HG03135 (cell line): ENCODE measurements at regions not wholly inside any gene's neighbourhood (a gene's known extent, or its start where the extent isn't known, plus 50 kb on each side); places are given as distances from the start of the nearest gene placed in this dataset.
A peak's percentile ranks its signal among the peaks of the same experiment; 100 is the strongest.

Experiments used
- ATAC-seq: cut with Tn5 transposase; IDR thresholded peaks from one replicate; pipeline ENCODE4 v1.9.1; 2021; ENCODE audit warnings: mild to moderate bottlenecking, moderate library complexity; ENCODE audit not compliant: unreplicated experiment

GRCh38 chr18:10205151-10205550 is 249.3 kb upstream of the APCDD1 start:
- no peak for ATAC-seq

DNA sequence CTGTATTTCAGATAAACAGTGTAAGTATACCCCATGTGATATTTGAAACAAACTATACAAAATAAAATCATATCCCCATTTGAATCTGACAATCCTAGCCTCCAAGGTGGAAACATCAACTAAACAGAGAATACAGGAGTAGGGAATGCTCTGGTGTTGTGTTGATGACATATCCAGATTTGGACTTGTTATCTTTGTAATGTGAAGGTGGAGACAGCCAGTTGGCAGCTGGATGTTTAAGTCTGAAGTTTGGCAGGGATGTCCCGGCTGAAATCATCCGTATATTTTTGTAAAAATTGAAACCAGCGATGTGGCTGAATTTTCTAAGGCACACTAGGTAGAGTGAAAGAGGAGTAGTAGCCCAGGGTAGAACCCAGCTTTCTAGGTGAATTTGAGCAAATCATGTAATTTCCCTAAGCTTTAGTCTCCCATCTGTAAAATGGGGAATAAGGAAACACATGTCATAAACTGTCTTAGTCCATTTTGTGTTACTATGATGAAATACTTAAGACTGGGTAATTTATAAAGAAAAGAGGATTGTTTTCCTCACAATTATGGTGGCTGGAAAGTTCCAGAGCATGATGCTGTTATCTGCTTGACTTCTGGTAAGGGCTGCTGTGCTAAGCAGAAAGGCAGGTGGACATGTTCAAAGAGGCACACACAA is 246.6 kb upstream of the APCDD1 start:
- ATAC-seq = no peak

- no peak for ATAC-seq
Observed at GRCh38 chr18:10209302-10209701, 245.1 kb upstream of the APCDD1 start.

- no peak for ATAC-seq
Observed at GRCh38 chr18:10210057-10210633, 244.3 kb upstream of the APCDD1 start.

- ATAC-seq = peak; percentile 92
Observed at GRCh38 chr18:10213526-10213925, 240.9 kb upstream of the APCDD1 start.

GRCh38 chr18:10215446-10215845 is 239.0 kb upstream of the APCDD1 start:
- no peak for ATAC-seq

GRCh38 chr18:10216791-10217190 is 237.6 kb upstream of the APCDD1 start:
- no peak for ATAC-seq

DNA sequence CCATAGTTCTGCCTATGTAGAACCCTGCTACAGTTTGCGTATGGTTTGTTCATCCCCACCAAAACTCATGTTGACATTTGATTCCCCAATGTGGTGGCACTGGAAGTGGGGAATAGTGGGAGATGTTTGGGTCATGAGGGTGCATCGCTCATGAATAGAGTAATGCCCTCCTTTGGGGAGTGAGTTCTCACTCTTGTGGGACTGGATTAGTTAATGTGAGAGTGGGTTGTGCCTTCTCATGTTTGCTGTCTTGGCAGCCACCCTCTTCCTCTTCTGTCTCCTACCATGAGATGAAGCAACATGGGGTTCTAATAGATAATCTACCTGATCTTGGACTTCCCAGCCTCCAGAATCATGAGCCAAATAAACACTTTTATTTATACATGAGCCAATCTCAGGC is 237.2 kb upstream of the APCDD1 start:
- ATAC-seq = no peak

DNA sequence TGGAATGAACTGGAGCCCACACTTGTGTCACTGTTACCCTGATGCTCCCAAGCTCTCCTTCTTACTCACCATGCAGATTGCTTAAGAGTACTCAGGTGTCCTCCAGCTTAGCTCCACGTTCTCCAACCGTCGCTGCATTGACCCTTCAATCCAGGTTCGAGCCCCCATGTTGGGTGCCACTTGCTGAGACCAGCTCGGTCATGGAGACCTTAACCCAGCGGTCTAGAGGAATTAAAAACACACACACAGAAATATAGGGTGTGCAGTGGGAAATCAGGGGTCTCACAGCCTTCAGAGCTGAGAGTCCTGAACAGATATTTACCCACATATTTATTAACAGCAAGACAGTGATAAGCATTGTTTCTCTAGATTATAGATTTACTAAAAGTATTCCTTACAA is 229.1 kb upstream of the APCDD1 start:
- no peak for ATAC-seq

DNA sequence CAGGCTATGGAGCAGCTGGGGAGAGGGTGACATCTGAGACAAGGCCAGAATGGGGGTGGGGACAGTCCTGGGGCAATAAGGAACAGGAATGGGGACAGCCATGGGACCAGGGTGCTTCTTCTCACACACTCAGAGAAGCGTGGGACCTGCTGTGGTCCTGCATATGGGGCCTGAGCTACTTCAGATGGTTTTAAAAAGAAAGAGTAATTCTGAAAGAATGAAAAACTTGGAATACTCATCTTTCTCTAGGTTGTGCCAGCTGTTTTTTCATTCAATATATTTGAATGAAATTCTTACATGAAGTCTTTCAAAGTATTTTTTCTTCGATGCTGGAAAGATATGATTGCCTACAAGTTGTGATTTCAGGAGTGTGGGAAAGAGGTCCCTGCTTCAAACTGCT is 227.5 kb upstream of the APCDD1 start:
- ATAC-seq = no peak

- ATAC-seq = no peak
Observed at GRCh38 chr18:10228326-10228725, 226.1 kb upstream of the APCDD1 start.

GRCh38 chr18:10229458-10229857 is 225.0 kb upstream of the APCDD1 start:
- no peak for ATAC-seq

GRCh38 chr18:10230072-10230471 is 224.4 kb upstream of the APCDD1 start:
- ATAC-seq = no peak

DNA sequence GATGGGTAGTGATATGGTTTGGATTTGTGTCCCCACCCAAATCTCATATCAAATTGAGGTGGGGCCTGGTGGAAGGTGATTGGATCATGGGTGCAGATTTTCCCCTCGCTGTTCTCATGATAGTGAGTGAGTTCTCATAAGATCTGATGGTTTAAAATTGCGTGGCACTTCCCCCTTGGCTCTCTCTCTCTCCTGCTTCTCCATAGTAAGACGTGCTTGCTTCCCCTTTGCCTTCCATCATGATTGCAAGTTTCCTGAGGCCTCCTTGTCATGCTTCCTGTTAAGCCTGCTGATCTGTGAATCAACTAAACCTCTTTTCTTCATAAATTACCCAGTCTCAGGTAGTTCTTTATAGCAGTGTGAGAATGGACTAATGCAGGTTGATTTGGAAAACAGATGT is 223.2 kb upstream of the APCDD1 start:
- no peak for ATAC-seq

DNA sequence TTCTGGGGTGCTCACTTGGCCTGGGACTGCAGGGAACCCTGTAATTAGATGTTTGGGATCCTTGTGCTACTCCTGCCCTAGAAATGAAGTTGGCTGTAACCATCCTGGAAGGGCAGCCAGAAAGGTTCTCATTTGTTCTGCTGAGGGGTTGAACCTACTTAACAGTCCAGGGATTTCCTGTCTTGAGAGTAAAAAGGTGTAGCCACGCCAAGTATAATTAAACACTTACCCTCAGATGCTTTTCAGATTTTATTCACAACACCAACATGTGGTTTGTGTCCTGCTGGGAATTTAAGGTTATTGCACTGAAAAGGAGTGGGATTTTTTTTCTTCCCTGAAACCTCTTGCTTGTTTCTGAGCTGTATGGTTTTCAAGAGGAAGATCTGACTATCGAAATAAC is 222.4 kb upstream of the APCDD1 start:
- ATAC-seq = no peak

DNA sequence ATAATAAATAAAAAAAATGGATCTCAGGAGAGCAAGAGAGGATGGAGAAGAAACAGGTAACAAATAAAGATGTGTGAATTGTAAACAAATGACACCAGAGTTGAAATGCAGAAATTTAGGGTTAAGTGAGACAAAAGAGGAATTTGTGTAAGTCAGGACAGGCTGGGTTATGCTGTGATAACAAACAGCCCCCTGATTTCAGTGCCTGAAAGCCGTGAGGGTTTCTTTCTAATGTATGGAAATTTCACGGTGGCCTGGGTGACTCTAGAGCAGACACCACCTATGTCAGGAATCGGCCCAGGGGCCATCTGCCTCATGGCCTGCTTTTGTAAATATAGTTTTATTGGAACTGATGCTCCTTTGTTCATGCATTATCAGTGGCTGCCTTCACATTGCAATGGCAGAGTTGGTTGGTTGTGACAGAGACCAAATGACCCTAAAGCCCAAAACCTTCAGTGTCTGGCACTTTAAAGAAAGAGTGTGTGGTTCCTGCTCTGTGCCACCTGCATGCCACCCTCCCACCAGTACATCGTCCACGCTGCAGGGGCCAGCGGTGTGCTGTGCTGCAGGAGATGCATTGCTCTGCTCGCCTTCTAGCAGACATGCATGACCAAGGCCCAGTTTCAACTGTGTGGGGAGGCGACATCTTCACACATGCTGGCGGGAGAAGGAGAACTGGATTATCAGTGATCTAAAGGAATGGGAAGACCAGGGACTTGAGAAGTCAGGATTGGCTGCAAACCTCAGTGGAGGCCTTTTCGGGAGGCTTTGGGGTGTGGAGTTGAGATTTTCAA is 221.2 kb upstream of the APCDD1 start:
- ATAC-seq = no peak

DNA sequence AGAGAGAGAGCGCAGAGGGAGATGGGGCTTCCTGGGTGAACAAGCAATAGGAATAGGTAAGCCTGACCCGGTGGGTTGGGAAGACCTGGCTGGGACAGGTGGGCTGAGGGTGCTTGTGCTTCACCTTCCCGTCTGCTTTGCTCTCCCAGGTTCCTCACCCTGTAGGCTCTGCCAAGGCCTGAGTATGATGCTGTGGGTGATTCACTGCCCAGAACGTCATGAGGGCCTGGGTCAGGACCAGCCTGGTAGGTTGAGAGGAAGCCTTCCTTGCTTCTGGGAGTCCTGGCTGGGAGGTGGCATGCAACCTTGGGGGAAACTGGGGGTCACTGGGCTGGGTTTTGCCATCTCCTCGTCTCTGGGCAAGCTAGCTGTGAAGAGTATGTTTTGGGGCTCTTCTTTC is 220.2 kb upstream of the APCDD1 start:
- ATAC-seq = no peak

DNA sequence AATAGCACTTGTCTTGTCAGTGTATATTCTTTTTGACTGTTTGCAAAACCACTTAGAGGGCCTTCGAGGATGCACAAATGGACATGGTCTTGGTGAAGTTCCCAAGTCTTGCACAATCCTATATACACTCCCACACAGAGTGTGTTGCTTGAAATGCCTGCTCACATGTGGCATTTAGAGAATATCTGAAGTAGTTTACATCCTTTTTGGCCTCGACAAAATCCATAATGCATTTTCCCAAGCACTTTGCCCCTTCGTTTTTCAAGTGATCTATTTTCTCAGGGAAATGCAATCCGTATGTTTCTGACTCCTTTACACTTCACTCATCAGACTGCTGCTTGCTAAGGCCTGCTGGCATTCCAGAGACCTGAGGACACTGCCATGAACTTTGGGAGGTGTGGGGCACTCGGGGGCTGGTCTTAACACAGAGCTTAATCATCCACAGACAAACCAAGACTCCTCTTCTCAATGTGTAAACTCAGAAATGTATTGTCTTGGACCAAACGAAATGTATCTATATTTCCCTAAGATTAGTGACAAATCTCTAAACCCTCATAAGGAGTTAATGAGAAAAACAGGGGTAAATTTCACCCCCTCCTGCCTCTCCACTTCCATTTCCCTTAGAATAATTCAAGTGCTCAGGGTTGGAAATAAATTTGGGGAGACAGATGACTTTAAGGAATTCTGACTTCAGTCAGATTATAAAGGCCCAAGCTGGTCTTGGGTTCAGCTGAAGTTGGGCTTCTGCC is 219.3 kb upstream of the APCDD1 start:
- ATAC-seq = no peak

DNA sequence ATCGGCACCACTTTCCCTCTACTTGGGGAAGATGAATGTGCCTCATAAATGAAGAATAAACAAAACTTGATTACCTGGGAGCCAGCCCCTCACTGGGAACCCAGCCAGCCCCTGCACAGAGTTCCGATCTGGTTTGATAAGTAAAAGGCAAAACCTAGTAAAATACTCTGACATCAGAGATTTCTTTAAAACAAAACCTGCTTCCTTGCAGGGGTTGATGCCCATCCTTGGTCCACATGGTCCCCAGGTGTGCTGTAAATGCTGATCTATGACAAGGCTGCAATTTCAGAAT is 218.8 kb upstream of the APCDD1 start:
- ATAC-seq = no peak

DNA sequence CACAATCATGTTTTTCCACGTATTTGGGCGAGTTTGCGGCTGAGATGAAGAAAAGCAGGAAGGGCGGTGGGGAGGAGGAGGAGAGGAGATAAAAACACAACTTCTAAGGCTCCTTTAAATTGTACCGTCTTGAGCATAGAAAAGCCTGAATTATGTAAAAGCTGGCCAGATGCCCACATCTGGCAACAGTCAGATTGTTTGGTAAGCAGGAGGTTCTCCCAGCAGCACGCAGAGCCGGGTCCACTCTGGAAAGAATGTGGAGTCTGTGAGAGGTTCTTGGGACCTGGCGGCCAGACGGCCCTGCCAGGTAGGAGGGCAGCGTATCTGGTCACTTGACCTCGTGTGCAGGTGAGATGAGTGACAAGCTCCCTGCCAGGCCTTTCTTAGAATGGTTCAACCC is 215.3 kb upstream of the APCDD1 start:
- ATAC-seq = no peak

DNA sequence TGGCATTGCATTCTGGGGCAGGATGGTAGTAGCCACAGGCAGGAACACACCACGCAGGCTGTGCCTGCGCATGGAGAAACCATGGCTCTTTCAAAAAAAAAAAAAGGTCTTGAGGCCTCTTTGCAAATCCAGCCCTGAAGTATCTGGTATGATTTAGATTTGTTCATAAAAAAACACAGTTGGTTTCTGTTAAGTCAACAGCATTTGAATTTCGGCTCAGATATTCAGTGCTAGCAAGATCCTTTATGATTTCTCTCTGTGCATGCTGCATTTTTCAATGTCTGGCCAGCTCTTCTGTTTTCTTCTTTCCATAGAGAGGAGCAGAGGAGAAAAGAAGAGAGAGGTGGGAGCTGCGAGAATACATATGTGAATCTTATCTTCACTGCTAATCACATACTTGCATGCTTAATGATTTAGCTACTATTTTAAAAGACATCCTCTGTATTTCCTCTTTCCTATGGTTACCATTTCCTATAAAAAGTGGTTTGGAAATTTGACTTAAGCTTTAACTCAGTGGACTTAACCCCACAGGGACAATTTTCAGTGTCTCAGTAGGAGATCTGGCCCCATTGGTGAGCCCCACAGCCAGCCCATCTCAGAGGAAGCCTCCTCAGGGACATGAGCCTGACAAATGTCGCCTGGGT is 214.3 kb upstream of the APCDD1 start:
- no peak for ATAC-seq
